ENCODE measurements at regions not wholly inside any gene's neighbourhood (a gene's known extent, or its start where the extent isn't known, plus 50 kb on each side); places are given as distances from the start of the nearest gene placed in this dataset.

DNA sequence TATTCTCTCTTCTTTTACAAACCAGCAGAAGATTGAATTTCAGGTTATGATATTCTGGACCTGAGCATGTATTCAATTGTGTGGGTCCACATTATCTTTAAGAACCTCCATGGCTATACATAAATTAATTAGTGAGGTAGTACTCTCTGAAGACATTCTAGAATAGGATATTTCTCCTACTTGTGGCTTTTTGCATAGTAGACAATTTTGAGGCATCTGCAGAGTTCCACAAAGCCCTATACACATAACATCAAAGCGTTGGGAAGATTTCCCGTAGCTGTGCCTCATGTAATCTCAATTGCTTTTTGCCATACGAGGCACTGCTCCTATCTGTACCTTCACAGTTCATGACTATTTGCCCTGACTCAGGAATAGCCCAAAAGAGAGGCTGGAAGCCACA is 395.4 kb upstream of the RGS17 start:
- TF ChIP-seq, protein P1, sequence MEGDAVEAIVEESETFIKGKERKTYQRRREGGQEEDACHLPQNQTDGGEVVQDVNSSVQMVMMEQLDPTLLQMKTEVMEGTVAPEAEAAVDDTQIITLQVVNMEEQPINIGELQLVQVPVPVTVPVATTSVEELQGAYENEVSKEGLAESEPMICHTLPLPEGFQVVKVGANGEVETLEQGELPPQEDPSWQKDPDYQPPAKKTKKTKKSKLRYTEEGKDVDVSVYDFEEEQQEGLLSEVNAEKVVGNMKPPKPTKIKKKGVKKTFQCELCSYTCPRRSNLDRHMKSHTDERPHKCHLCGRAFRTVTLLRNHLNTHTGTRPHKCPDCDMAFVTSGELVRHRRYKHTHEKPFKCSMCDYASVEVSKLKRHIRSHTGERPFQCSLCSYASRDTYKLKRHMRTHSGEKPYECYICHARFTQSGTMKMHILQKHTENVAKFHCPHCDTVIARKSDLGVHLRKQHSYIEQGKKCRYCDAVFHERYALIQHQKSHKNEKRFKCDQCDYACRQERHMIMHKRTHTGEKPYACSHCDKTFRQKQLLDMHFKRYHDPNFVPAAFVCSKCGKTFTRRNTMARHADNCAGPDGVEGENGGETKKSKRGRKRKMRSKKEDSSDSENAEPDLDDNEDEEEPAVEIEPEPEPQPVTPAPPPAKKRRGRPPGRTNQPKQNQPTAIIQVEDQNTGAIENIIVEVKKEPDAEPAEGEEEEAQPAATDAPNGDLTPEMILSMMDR (IDR thresholded peaks at IDR 0.05), result no peak
- TF ChIP-seq POLR2A (IDR thresholded peaks at IDR 0.05), result no peak

Measured in right lobe of liver (tissue), 4 donors.